ENCODE measurements at regions not wholly inside any gene's neighbourhood (a gene's known extent, or its start where the extent isn't known, plus 50 kb on each side); places are given as distances from the start of the nearest gene placed in this dataset.

- H3K27me3 ChIP-seq (ENCODE audit: control insufficient read depth in 2 of 2, insufficient read depth in 2 of 2, low read length in 2 of 2): no peaks in the 10 kb centered on the region
- TF ChIP-seq, protein P1, sequence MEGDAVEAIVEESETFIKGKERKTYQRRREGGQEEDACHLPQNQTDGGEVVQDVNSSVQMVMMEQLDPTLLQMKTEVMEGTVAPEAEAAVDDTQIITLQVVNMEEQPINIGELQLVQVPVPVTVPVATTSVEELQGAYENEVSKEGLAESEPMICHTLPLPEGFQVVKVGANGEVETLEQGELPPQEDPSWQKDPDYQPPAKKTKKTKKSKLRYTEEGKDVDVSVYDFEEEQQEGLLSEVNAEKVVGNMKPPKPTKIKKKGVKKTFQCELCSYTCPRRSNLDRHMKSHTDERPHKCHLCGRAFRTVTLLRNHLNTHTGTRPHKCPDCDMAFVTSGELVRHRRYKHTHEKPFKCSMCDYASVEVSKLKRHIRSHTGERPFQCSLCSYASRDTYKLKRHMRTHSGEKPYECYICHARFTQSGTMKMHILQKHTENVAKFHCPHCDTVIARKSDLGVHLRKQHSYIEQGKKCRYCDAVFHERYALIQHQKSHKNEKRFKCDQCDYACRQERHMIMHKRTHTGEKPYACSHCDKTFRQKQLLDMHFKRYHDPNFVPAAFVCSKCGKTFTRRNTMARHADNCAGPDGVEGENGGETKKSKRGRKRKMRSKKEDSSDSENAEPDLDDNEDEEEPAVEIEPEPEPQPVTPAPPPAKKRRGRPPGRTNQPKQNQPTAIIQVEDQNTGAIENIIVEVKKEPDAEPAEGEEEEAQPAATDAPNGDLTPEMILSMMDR (IDR thresholded peaks at IDR 0.05): no peak
- peaks cover 6 to 7% of the 10 kb centered on the region in 2 donors for H3K9me3 ChIP-seq (replicated peaks in 1 of 2; ENCODE audit: control insufficient read depth in 1 of 2, insufficient read depth in 1 of 2, low read length in 2 of 2)
- no peaks in the 10 kb centered on the region for H3K4me1 Mint-ChIP-seq
- H2AFZ ChIP-seq (ENCODE audit: insufficient read depth, low read depth, low read length, poor library complexity, severe bottlenecking): no peak overlapping the region
- no peaks in the 10 kb centered on the region for H3K36me3 ChIP-seq (replicated peaks in 1 of 2; ENCODE audit: control insufficient read depth in 1 of 2, insufficient read depth in 2 of 2, low read length in 2 of 2)
- no peaks in the 10 kb centered on the region for H3K79me2 ChIP-seq (ENCODE audit: insufficient read depth, low read length)
- no peak overlapping the region for H3K27ac ChIP-seq (ENCODE audit: low read depth in 1 of 2, low read length in 2 of 2)
- no peak for DNase-seq
- no peaks in the 10 kb centered on the region for H4K20me1 ChIP-seq (ENCODE audit: insufficient read depth, low read length)
- intact Hi-C loops (cut with micrococcal nuclease): no loop called here
- H3K9ac ChIP-seq (ENCODE audit: insufficient read depth, low read length, poor library complexity, severe bottlenecking): no peak overlapping the region
- no peak overlapping the region for H3K4me3 Mint-ChIP-seq
- H3K27me3 Mint-ChIP-seq (ENCODE audit: low read depth in 3 of 3): peaks cover 0 to 2% (median 2%) of the 10 kb centered on the region in 3 donors
- H3K4me3 ChIP-seq (replicated peaks in 1 of 3; ENCODE audit: low read depth in 2 of 3, low read length in 3 of 3): no peak overlapping the region
- peaks cover 0 to 7% (median 4%) of the 10 kb centered on the region in 7 donors for H3K9me3 Mint-ChIP-seq
- H3K36me3 Mint-ChIP-seq: no peaks in the 10 kb centered on the region
- WGBS (ENCODE audit: insufficient coverage): no CpG with 5 or more reads among the region's 1 CpG
- no peak overlapping the region for H3K4me2 ChIP-seq (replicated peaks; ENCODE audit: extremely low read depth, low read length, poor library complexity, severe bottlenecking)
- no peak overlapping the region for H3K27ac Mint-ChIP-seq
- no peaks in the 10 kb centered on the region for H3K4me1 ChIP-seq (ENCODE audit: control insufficient read depth in 1 of 2, insufficient read depth in 2 of 2, low read length in 2 of 2)
Measured at GRCh38 chr6:19738010-19738409, 99.2 kb upstream of the ID4 start.

GRCh38 chr6:19749722-19750121, 87.4 kb upstream of the ID4 start:
- Mint-ChIP-seq H3K27me3 (ENCODE audit: low read depth in 3 of 3) (peaks cover 0 to 5% (median 3%) of the 10 kb centered on the region in 3 donors), H3K4me3 (no peak overlapping the region), H3K36me3 (no peaks in the 10 kb centered on the region), H3K27ac (no peak overlapping the region), H3K4me1 (no peaks in the 10 kb centered on the region), H3K9me3 (peaks cover 0 to 6% (median 2%) of the 10 kb centered on the region in 7 donors)
- H3K27me3 ChIP-seq (ENCODE audit: control insufficient read depth in 2 of 2, insufficient read depth in 2 of 2, low read length in 2 of 2): no peaks in the 10 kb centered on the region
- no peak overlapping the region for H3K9ac ChIP-seq (ENCODE audit: insufficient read depth, low read length, poor library complexity, severe bottlenecking)
- H3K4me2 ChIP-seq (replicated peaks; ENCODE audit: extremely low read depth, low read length, poor library complexity, severe bottlenecking): no peak overlapping the region
- H3K9me3 ChIP-seq (replicated peaks in 1 of 2; ENCODE audit: control insufficient read depth in 1 of 2, insufficient read depth in 1 of 2, low read length in 2 of 2): no peaks in the 10 kb centered on the region
- no CpG with 5 or more reads among the region's 7 CpGs for WGBS (ENCODE audit: insufficient coverage)
- no peaks in the 10 kb centered on the region for H3K79me2 ChIP-seq (ENCODE audit: insufficient read depth, low read length)
- no peaks in the 10 kb centered on the region for H3K4me1 ChIP-seq (ENCODE audit: control insufficient read depth in 1 of 2, insufficient read depth in 2 of 2, low read length in 2 of 2)
- no peak for DNase-seq
- intact Hi-C loops (cut with micrococcal nuclease): no loop called here
- H3K36me3 ChIP-seq (replicated peaks in 1 of 2; ENCODE audit: control insufficient read depth in 1 of 2, insufficient read depth in 2 of 2, low read length in 2 of 2): no peaks in the 10 kb centered on the region
- TF ChIP-seq, protein P1 (IDR thresholded peaks at IDR 0.05): no peak
- no peaks in the 10 kb centered on the region for H4K20me1 ChIP-seq (ENCODE audit: insufficient read depth, low read length)
- no peak overlapping the region for H2AFZ ChIP-seq (ENCODE audit: insufficient read depth, low read depth, low read length, poor library complexity, severe bottlenecking)
- no peak overlapping the region for H3K27ac ChIP-seq (ENCODE audit: low read depth in 1 of 2, low read length in 2 of 2)
- H3K4me3 ChIP-seq (replicated peaks in 1 of 3; ENCODE audit: low read depth in 2 of 3, low read length in 3 of 3): no peak overlapping the region

Measured in CD14-positive monocyte (primary cell).